Prostate gland (tissue), 2 donors: ENCODE measurements at regions not wholly inside any gene's neighbourhood (a gene's known extent, or its start where the extent isn't known, plus 50 kb on each side); places are given as distances from the start of the nearest gene placed in this dataset.

Experiments used
- DNase-seq: peaks from one replicate; pipeline ENCODE4 v3.0.0-alpha.2; 2019; ENCODE audit warnings: low spot score
- H3K27ac ChIP-seq, 2 donors: fragments of 200-600 bp; sonication (generic); 2 replicates each; pipeline ENCODE4 v1.5.1; 2017 to 2019
- H3K27me3 ChIP-seq: fragments of 200-600 bp; sonication (generic); replicated peaks from 2 replicates; pipeline ENCODE4 v1.5.1; 2019; ENCODE audit not compliant: insufficient read depth
- H3K36me3 ChIP-seq, 2 donors: fragments of 200-600 bp; sonication (generic); 1 replicate in 1 of 2; 2 replicates in 1 of 2; pipeline versions ENCODE4 v1.5.1 to v1.8.1; 2017 to 2019
- H3K4me1 ChIP-seq: fragments of 200-600 bp; sonication (generic); replicated peaks from 2 replicates; pipeline ENCODE4 v1.5.1; 2019
- H3K4me3 ChIP-seq, 2 donors: fragments of 200-600 bp; sonication (generic); 2 replicates each; pipeline ENCODE4 v1.5.1; 2017 to 2019
- H3K9me3 ChIP-seq: fragments of 200-600 bp; sonication (generic); 2 replicates; pipeline ENCODE4 v1.5.1; 2017
- CTCF ChIP-seq, 4 experiments: fragments of 200-600 bp in 2 of 4; fragments of 450-650 bp in 2 of 4; sonication (generic) in 2 of 4; IDR thresholded peaks; 1 replicate in 3 of 4; 2 replicates in 1 of 4; pipeline ENCODE4 v1.5.1; 2016 to 2019; ENCODE audit warnings: antibody characterized with exemption in 4 of 4, mild to moderate bottlenecking in 2 of 4, moderate library complexity in 2 of 4
- POLR2A ChIP-seq: fragments of 450-650 bp; IDR thresholded peaks from one replicate; pipeline ENCODE4 v1.6.1; 2016; ENCODE audit warnings: antibody characterized with exemption, mild to moderate bottlenecking
- POLR2AphosphoS5 ChIP-seq: sonication (generic); formaldehyde crosslinking; IDR thresholded peaks from one replicate; pipeline ENCODE4 v1.6.1; 2017; ENCODE audit warnings: antibody characterized with exemption
- WGBS: methylation state at CpG from one replicate; pipeline ENCODE4 v1.1.5; 2018; 5-methylcytosine and 5-hydroxymethylcytosine counted together
- intact Hi-C: fragments of 100-400 bp; cut with DNase I; formaldehyde crosslinking; loops from one replicate; pipeline ENCODE4 v1.14.2; 2022

GRCh38 chr22:49481659-49482399 is 345.8 kb downstream of the BRD1 start:
- Histone ChIP-seq H3K27me3 (peaks cover 17% of the 10 kb centered on the region), H3K36me3 (no peaks in the 10 kb centered on the region), H3K4me1 (no peaks in the 10 kb centered on the region), H3K9me3 (no peaks in the 10 kb centered on the region), H3K27ac (no peak overlapping the region), H3K4me3 (no peak overlapping the region)
- whole genome bisulfite sequencing: 5% methylated on average over 35 of the region's 35 CpGs
- TF ChIP-seq POLR2A (no peak), CTCF (IDR thresholded peaks at IDR 0.05) (no peak), POLR2AphosphoS5 (no peak)
- DNase-seq: no peak
- intact Hi-C loops: no loop called here

GRCh38 chr22:49480896-49481658 is 346.6 kb downstream of the BRD1 start:
- Histone ChIP-seq H3K27me3 (peaks cover 17% of the 10 kb centered on the region), H3K4me3 (no peak overlapping the region), H3K4me1 (no peaks in the 10 kb centered on the region), H3K9me3 (no peaks in the 10 kb centered on the region), H3K27ac (no peak overlapping the region), H3K36me3 (no peaks in the 10 kb centered on the region)
- DNase-seq: no peak
- no peak for TF ChIP-seq POLR2AphosphoS5
- TF ChIP-seq CTCF (IDR thresholded peaks at IDR 0.05): no peak
- no peak for TF ChIP-seq POLR2A
- intact Hi-C loops: no loop called here
- 61% methylated on average over 23 of the region's 23 CpGs for WGBS

- peaks cover 17% of the 10 kb centered on the region for H3K27me3 ChIP-seq
- intact Hi-C loops: no loop called here
- no peak for DNase-seq
Measured at GRCh38 chr22:49480331-49480730, 347.3 kb downstream of the BRD1 start.

GRCh38 chr22:49479566-49479965 is 348.1 kb downstream of the BRD1 start:
- H3K27me3 ChIP-seq: peaks cover 17% of the 10 kb centered on the region
- DNase-seq: no peak
- no peak overlapping the region for H3K27ac ChIP-seq
- no peaks in the 10 kb centered on the region for H3K36me3 ChIP-seq
- no peak overlapping the region for H3K4me3 ChIP-seq
- intact Hi-C loops: no loop called here
- TF ChIP-seq CTCF (IDR thresholded peaks at IDR 0.05): no peak
- 90% methylated on average over 9 of the region's 9 CpGs for WGBS
- no peaks in the 10 kb centered on the region for H3K9me3 ChIP-seq
- no peaks in the 10 kb centered on the region for H3K4me1 ChIP-seq

More at GRCh38 chr22:49480331-49480730, 347.3 kb downstream of the BRD1 start:
- Histone ChIP-seq H3K9me3 (no peaks in the 10 kb centered on the region), H3K36me3 (no peaks in the 10 kb centered on the region), H3K27ac (no peak overlapping the region), H3K4me1 (no peaks in the 10 kb centered on the region), H3K4me3 (no peak overlapping the region)
- TF ChIP-seq POLR2AphosphoS5 (no peak), CTCF (IDR thresholded peaks at IDR 0.05) (no peak), POLR2A (no peak)
- WGBS: 62% methylated on average over 9 of the region's 9 CpGs
